ENCODE measurements at regions not wholly inside any gene's neighbourhood (a gene's known extent, or its start where the extent isn't known, plus 50 kb on each side); places are given as distances from the start of the nearest gene placed in this dataset.

DNA sequence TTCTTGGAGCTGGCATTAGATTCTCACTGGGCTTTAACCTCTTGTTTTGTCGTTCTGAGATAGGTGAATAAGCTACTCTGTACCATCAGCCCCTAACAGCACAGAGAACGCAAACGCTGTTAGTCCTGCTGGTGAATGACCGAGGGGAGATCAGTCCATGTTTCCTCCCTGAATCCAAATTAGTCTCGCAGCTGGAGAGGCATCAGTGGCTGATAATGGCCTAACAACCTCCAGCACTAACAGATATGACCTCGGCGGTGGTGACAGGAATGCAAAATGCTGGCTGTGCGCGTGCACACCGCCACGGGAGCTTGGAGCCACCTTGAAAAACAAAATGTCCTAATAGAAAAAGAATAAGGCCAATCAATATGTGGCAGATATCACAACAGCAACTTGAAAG is 77.6 kb upstream of the IRX1 start:
- TF ChIP-seq, protein P1, sequence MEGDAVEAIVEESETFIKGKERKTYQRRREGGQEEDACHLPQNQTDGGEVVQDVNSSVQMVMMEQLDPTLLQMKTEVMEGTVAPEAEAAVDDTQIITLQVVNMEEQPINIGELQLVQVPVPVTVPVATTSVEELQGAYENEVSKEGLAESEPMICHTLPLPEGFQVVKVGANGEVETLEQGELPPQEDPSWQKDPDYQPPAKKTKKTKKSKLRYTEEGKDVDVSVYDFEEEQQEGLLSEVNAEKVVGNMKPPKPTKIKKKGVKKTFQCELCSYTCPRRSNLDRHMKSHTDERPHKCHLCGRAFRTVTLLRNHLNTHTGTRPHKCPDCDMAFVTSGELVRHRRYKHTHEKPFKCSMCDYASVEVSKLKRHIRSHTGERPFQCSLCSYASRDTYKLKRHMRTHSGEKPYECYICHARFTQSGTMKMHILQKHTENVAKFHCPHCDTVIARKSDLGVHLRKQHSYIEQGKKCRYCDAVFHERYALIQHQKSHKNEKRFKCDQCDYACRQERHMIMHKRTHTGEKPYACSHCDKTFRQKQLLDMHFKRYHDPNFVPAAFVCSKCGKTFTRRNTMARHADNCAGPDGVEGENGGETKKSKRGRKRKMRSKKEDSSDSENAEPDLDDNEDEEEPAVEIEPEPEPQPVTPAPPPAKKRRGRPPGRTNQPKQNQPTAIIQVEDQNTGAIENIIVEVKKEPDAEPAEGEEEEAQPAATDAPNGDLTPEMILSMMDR (IDR thresholded peaks at IDR 0.05) = no peak
- TF ChIP-seq POLR2A (IDR thresholded peaks at IDR 0.05) = no peak
- TF ChIP-seq POLR2AphosphoS5 (IDR thresholded peaks at IDR 0.05) = no peak

Data from sigmoid colon (tissue), 4 donors.